Stimulated activated CD8-positive, alpha-beta memory T cell treated with anti-CD3 and anti-CD28 coated beads, Interleukin-12 subunit alpha, Interleukin-12 subunit beta, amount 100 ng/mL, for 4 hours (primary cell): ENCODE measurements at regions not wholly inside any gene's neighbourhood (a gene's known extent, or its start where the extent isn't known, plus 50 kb on each side); places are given as distances from the start of the nearest gene placed in this dataset.

ENCODE experiments used
- DNase-seq: peaks from one replicate; pipeline ENCODE4 v3.0.0-alpha.2; 2020; ENCODE audit warnings: low read depth

DNA sequence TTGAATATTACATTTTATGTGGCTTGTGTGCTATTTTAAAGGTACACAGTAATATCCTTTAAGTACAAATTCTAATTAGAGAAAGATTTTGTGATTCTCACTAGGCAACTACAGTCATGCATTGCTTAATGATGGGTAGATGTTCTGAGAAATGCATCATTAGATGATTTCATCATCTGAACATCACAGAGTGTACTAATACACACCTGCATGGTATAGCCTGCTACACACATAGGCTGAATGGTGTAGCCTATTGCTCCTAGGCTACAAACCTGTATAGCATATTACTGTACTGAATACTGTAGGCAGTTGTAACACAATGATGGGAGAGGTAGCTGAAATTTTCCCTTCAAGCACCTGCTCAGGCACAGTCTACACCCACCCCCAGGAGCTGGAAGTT is 217.4 kb upstream of the EOMES start:
- no peak for DNase-seq

DNA sequence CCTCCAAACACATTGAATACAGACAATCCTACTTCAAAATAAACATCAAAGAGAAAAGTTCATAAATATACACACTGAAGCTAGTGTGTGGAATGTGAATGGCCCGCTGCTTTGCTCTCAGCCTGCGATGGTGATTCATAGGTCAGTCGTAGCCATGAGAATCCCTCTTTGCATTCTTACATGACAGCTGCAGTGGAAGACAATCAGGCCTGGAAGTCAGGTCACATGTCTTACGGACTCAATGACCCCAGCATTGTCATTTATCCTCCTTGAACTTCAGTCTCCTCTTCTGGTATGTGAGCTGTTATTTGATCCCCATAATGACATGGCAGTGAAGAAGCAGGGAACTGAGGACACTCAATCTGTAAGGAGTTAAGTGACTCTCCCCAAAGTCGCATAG is 217.8 kb upstream of the EOMES start:
- DNase-seq, result no peak

DNA sequence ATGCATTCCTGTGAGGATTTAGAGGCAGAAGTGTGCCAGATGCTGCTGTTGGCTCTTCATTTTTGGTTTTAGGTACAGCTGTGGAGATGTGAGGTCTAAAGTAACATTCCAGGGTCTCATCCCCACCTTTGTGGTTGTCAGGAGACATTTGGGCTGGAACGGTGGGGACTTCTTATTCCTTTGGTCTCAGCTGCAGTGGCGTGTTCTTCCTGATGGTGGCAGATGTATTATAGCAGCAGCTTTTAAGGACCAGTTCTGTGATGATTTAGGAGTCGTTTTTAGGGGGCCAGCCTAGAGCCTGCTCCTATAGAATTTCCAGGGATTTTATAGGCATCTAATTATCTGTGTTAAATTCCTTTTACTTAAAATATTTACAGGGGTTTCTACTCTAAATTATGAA is 221.0 kb upstream of the EOMES start:
- DNase-seq, result no peak

DNA sequence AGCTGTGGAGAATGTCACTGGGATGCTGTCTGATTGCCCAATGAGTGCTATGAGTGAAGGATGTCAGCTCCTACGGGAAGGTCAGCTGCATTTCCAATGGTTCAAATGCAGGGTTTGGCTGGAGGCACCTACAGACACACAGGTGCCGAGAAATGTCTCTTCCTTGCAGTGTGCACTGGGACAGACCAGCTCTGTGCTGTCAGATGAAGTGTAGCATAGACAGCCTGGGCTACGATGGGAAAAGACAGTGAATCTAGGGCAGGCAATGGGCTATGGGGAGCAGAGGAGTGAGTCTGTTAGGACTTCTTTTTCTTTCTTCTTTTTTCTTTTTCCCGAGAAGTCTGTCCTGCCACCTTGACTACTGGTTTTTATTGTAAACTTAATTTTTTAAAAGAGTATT is 223.1 kb upstream of the EOMES start:
- no peak for DNase-seq

DNA sequence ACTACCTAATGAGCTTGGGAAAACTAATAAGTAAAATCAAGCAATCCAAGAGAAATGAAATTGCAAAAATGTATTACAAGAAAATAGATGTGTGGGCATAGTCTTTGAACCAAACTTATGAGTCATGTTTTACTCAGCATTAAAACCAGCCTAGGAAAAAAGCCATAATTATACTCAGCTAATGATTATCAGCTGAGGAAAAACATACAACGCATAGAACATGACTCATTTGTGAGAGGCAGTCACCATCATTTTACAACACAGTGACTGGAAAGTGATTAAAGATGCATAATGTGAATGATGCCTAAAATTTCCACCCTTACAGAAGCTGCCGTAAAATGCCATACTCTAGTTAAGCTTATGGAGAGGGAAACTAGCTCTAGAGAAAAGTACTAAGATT is 238.0 kb upstream of the EOMES start:
- no peak for DNase-seq

DNA sequence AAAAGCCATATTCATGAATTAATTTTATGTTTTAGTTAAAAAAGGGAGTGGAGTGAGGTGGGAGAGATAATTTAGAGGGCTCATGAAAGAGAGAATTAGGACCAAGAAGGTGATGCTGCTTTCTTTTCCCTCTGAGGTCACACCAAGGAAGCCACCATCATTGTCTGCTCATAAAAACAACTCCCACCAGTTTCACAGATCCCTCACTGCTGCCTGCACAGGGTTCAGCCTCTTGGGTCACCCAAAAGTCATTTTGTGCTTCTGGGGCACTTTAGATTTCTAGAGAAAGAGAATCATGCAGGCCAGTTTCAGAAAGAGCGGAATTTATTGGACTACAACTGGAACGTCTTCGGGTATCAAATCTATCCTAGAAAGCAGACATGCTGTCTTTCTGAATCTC is 241.4 kb upstream of the EOMES start:
- DNase-seq, result no peak

DNA sequence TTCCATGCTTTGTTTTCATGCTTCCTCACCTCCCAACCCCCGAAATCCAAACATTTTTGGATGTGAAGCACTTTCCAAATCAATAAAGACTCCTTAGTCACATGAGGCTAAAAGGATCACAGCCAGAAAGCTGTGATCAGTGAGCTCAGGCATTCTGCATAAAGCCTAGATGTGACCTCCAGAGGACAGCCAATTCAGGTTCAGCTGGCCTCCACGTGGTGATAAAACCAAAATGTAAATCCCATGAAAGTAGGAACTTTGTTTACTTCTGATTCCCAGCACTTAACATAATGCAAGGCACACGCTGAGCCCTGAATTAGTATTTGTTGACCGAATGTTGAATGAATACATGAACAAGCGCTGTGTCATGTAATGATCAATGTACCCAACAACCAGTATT is 249.5 kb upstream of the EOMES start:
- DNase-seq, result no peak

DNA sequence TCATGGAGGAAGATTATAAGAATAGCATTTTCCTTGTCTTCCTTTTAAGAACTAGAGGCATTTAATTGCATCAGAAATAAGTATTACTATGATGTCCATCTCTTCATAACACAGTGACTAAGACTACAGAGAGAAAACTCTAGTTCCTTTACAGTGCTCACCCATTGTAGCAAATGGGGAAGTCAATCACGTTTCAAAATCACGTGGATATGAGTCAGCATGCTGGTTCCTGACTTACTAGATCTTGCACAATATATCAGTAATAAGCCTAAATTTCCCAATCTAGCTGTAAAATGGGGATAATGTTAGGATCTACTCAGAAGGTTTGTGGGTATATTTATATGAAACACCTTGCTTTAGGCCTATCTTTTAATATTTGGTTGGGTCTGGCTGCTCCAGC is 254.8 kb upstream of the EOMES start:
- no peak for DNase-seq

DNA sequence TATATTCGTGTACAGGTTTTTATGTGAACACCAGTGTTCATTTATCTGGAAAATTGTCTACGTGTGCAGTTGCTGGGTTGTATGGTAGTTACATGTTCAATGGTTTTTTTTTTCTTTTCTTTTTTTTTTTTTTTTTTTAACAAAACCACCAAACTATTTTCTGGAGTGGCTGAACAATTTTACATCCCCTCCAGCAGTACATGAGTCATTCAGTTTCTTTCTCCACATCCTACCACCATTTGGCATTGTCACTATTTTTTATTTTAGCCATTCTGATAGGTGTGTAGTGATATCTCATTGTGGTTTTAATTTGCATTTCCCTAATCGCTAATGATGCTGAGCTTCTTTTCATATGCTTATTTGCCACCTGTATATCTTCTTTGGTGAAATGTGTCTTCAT is 256.3 kb upstream of the EOMES start:
- DNase-seq, result no peak

DNA sequence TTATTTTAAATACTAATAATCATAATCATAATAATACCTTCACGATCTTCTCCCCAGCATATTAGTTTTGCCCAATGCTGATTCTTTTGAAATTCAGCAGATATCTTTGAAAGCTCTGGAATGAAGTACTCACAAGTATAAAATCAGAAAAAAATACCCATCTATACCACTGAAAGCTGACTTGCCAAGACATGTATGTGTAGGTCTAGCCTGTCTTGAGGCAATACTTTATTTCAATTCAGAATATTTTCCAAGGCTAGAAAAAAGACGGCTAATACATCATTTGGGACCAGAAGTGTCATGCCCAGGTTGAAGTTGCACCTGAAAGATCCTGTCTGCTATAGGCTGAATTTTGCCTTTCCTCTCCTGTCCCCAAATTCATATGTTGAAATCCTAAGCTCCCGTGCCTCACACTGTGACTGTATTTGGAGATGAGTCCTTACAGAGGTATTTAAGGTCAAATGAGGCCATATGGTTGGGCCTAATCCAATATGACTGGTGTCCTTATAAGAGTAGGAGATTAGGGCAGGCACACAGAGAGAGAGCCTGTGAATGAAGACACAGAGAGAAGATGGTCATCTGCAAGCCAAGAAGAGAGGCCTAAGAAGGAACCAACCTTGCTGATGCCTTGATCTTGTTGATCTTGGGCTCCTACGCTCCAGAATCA is 255.9 kb upstream of the CMC1 start:
- DNase-seq, result no peak

DNA sequence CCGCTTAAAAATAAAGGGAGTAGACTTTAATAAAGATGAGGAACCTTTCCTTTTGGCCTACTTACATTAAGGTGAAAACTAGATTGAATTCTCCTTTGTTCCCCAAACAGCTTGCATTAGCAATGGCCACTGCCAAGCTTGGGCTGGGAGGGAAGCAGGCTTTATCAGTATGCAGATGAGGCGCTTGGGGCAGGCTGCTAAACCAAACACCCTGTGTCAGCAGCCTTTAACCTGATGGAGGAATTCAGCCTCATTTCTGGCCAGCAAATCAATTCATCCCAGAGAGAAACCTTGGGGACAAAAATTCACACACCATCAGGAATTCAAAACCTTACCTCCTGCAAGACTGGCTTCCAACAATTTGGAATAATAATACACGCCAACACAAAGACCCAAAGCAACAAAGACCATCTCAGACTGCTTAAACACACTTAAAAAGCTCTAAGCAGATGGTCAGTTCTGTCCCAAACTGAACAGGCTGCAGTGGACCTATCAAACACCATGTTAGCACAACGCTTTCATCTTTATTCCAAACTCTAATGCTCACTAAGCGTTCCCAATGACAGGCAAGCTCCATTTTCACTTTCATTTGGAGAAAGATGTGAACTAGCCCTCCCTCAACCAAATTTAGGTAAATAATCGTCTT is 255.1 kb upstream of the CMC1 start:
- DNase-seq, result no peak

DNA sequence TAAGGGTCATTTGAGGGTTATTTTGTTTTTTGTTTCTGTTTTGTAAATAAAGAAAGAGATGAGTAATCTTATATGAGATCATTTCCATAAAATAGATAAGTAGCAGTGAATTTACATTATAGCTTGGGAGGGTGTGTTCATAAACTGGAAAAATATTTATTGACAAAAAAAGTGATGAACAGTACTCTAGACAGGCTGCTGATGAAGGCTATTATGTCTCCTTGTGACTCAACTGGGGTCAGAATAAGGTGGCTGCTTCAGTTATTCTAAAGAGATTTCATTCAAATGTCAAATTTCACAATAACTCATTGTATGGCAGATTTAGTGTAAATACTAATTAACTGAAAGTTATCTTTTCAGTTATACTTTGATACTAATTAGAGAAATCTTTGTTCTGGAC is 251.1 kb upstream of the CMC1 start:
- DNase-seq, result no peak

DNA sequence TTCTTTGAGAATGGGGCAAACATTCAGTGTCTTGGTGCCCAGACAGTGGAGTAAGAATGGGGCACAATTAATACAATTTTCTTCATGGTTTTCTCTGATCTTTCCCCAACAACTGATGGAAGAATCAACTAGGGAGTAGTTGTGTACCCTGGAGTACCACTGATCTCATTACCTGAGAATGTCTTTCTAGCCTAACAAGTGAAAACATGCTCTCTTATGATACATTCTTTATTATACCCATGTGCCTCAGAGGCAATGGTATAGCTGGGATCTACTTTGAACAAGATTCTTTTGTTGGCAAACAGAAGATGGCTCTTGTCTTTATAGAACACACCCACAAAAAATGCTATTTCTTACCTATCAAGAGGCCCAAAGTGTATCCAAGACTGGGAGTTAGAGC is 250.6 kb upstream of the CMC1 start:
- no peak for DNase-seq

DNA sequence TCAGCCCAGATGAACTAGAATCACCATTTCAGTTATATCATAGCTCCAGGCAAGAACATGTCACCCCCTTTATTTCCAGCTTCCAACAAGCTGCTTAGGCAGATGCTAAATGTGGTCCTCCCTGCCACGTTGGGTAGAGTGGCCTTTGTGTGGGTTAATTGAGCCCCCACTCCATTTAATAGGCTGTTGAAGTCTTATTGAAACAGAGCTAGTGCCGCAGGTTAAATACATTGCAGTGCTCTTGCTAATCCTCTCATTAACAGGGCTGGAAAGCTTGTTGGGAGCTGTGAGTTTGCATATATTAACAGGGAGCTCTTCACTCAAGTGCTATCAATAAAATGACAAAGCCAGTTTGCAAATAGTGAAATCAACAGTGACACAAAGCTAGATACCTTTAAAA is 248.4 kb upstream of the CMC1 start:
- DNase-seq, result no peak

DNA sequence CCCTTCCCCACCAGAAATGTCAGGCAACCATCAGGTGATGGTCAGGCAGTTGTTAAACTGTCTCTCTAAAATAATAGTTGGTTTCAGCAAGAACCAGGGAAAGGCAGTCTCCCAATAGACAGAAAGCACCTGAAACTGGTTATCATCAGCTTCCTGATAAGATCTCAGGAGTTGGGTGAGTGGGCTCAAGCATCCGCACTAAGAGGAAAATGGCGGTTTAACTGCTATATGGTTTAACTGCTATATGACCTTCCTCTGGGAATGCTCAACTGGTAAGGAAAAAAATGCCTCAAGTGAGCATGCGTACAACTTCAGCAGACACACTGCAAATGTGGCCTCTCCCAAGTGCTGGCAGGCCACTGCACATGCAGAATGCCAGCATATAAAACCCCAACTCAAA is 240.8 kb upstream of the CMC1 start:
- DNase-seq, result no peak

DNA sequence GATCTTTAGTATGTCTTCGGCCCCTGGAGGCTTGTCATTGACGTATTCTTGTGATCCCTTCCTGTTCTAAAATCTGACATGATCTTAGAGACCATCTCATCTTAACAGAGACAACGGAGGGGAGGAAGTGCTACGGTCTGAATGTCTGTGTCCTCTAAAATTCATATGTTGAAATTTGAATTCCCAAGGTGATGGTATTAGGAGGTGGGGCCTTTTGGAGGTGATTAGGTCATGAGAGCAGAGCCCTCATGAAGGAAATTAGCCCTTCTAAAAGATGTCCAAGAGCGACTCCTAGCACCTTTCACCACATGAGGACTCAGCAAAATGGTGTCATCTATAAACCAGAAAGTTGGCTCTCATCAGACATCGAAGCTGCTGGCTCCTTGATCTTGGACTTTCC is 233.2 kb upstream of the CMC1 start:
- no peak for DNase-seq

DNA sequence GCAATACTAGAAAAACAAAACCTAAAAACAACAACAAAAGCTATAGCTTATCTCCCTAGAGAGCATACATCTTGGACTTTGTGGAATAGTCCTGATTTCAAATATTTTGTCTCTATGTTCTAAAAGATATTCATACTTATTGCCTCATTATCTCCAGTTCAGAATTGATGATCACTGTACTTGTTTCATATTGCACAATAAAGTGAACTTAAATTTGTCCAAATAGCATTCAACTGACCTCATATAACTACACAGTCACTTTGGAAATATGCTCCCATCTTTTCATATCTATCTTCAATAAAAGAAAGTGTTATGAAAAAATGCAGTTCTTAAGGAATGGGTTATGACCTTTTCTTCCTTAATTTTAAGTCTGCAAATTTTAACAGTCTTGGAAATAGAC is 228.6 kb upstream of the CMC1 start:
- DNase-seq, result no peak

DNA sequence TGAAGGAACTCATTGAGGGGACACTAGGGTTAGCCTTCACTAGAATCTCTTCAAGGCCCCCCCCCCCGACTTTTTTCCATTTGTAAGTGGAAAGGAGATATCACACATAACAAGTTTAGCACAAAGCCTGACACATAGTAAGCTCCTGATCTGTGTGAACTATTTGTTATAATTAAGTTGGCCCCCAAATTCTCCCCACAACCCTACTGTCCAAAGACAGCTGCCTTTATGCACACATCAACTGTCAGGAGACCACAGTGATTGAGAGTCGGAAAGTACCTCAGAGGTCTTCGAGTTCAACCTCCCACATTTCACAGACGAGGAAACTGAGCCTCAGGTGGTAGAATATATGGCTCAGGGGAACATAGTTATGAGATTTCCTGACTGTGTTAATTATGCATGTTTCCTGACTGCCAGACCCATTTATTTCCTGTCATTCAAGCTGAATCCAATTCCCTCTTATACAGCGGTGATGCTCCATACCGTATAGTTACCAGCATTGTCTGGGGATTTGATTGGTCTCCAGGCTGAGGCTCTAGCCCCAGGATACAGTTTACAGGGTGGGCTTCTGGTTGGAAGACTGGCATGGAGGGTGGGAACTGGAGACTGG is 227.4 kb upstream of the CMC1 start:
- DNase-seq, result no peak

DNA sequence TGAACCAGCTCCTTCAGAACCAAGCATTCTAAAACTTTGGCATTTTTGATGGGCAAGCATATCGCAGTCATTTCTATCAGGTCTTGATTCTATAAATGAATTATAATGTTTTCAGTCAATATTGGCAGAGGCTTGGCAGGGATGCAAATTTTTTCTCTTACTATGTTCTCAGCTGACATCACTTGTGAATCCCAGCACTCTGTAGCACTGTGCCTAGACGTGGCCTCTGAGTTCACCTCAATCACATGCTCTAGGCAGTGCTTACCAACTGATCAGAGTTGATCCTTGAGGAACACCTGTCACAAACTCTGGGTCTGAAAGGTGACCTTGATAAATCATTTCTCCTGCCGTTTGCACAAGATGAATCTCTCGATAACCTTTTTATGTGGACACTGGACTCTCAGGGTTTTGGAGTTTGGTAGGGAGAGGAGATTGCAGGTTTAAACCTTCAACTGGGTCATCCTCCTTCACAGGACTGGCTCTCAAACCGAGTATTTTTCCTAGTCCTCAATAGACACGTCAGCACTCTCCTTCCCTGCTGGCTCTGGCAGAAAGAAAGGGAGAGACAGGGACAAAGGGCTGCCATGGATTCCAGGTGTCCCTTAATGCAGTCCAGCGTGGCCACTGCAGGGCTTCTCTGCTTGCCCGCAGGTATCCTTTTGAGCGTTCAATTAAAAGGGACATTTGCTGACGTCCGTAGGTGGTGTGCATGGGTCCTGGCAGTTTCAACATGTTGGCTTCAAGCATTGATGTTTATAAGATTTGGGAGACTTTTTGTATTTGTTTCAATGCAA is 222.3 kb upstream of the CMC1 start:
- DNase-seq, result no peak

DNA sequence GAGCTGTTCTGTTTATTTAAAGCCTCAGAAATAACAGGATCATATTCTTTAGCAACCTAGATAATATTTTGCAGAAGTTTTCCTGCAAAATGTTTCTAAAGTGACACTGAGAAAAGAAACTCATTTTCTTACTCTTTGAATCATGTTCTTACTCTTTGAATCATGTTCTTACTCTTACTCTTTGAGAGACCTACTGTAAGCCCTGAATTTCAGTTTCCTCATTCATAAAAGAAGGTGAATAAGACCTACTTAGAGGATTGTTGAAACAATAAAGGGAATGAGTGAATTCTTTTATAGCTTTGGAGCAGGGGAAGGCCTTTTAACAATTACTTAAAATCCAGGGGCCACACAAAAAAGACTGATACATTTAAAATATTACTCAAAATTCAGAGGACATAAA is 221.7 kb upstream of the CMC1 start:
- DNase-seq, result no peak

DNA sequence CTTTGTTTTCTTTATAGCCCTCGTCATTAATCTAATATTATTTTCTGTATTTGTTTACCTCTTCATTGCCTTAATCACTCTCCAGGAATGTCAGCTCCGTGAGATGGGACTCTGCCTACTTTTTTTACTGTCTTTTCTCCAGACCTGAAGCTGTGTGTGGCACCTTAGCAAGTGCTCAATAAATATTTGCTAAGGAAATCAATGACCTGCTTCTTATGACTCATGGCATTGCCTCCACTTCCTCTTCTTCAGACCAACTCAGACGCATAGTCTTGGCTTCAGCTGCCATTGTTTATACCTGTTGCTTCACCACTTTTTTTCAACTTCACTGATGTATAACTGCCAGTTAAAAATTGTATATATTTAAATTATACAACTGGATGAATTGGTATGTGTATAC is 218.5 kb upstream of the CMC1 start:
- DNase-seq, result no peak

DNA sequence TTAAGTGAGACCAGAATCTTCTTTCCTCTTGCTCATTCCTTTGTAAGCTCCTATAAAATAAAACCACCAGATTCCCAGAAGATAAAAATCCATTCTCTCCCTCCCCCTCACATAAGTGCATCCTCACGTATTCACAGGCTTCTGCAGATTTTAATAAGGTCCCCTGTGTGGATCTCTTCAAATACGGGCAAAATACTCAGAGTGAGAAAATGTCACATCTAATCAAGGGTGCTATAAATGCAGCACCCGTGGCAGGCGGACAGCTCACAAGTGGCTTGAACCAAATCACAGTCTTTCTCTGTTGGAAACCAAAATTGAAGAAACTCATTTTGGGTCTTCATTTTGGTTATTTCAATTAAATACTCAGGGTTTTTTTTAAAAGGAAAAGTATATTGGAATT is 212.9 kb upstream of the CMC1 start:
- DNase-seq, result no peak
